ENCODE measurements at regions not wholly inside any gene's neighbourhood (a gene's known extent, or its start where the extent isn't known, plus 50 kb on each side); places are given as distances from the start of the nearest gene placed in this dataset.

DNA sequence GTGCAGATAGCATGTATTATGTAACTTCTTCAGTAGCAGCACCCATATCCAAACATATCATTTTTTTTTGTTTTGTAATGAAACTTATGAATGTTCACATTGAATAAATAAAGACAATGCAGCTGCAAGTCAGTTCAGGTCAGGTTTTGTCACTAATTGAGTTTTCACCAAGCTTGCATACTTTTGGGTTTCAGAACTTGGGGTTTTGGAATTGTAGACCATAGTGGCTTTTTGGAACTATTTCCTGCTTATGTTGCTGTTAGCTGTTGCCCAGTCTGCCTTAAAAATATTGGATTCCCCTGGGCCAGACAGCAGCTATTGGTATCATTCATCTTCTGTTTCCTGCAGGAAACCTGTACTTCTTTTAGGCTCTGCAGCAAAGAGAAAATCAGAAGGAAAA, 113.4 kb upstream of the LIMCH1 start:
- H3K36me3 ChIP-seq (ENCODE audit: insufficient read depth, low read length) = no peaks in the 10 kb centered on the region
- ATAC-seq (ENCODE audit: poor library complexity) (no peak), DNase-seq (no peak)
- no peak for TF ChIP-seq CTCF (IDR thresholded peaks at IDR 0.05)
- Mint-ChIP-seq H3K36me3 (ENCODE audit: low read depth) (no peaks in the 10 kb centered on the region), H3K27me3 (no peaks in the 10 kb centered on the region), H3K4me3 (no peak overlapping the region), H3K9me3 (no peaks in the 10 kb centered on the region), H3K4me1 (ENCODE audit: low read depth) (no peaks in the 10 kb centered on the region), H3K27ac (no peak overlapping the region)
- H3K4me3 ChIP-seq (ENCODE audit: low read length) = no peak overlapping the region
- ChIA-PET CTCF (no interaction called here), POLR2A (no interaction called here)
- H3K27me3 ChIP-seq (ENCODE audit: control insufficient read depth in 1 of 2, insufficient read depth in 2 of 2, low read length in 2 of 2) = no peaks in the 10 kb centered on the region
- intact Hi-C loops (cut with DNase I, micrococcal nuclease) = no loop called here
- H3K4me1 ChIP-seq (ENCODE audit: insufficient read depth, low read length) = no peaks in the 10 kb centered on the region
- peaks cover 0 to 3% of the 10 kb centered on the region in 2 experiments for H3K9me3 ChIP-seq (ENCODE audit: control insufficient read depth in 1 of 2, insufficient read depth in 1 of 2, low read length in 2 of 2)
- H3K27ac ChIP-seq (ENCODE audit: low read depth in 1 of 2, low read length in 2 of 2) = no peak overlapping the region

- intact Hi-C loops (cut with DNase I, micrococcal nuclease) = no loop called here
- POLR2A ChIA-PET = no interaction called here
- no peaks in the 10 kb centered on the region for H3K36me3 ChIP-seq (ENCODE audit: insufficient read depth, low read length)
- H3K27me3 Mint-ChIP-seq = no peaks in the 10 kb centered on the region
- H3K4me1 ChIP-seq (ENCODE audit: insufficient read depth, low read length) = no peaks in the 10 kb centered on the region
- H3K27ac ChIP-seq (ENCODE audit: low read depth in 1 of 2, low read length in 2 of 2) = no peak overlapping the region
- no peaks in the 10 kb centered on the region for H3K9me3 Mint-ChIP-seq
- H3K36me3 Mint-ChIP-seq (ENCODE audit: low read depth) = no peaks in the 10 kb centered on the region
- DNase-seq = no peak
- CTCF ChIA-PET = no interaction called here
- TF ChIP-seq CTCF (IDR thresholded peaks at IDR 0.05) = no peak
- no peaks in the 10 kb centered on the region for H3K4me1 Mint-ChIP-seq (ENCODE audit: low read depth)
- no peak overlapping the region for H3K27ac Mint-ChIP-seq
- no peaks in the 10 kb centered on the region for H3K9me3 ChIP-seq (ENCODE audit: control insufficient read depth in 1 of 2, insufficient read depth in 1 of 2, low read length in 2 of 2)
- H3K27me3 ChIP-seq (ENCODE audit: control insufficient read depth in 1 of 2, insufficient read depth in 2 of 2, low read length in 2 of 2) = no peaks in the 10 kb centered on the region
- no peak for ATAC-seq (ENCODE audit: poor library complexity)
- H3K4me3 ChIP-seq (ENCODE audit: low read length) = no peak overlapping the region
- no peak overlapping the region for H3K4me3 Mint-ChIP-seq
These were observed 112.3 kb upstream of the LIMCH1 start for GRCh38 chr4:41425650-41426049.

DNA sequence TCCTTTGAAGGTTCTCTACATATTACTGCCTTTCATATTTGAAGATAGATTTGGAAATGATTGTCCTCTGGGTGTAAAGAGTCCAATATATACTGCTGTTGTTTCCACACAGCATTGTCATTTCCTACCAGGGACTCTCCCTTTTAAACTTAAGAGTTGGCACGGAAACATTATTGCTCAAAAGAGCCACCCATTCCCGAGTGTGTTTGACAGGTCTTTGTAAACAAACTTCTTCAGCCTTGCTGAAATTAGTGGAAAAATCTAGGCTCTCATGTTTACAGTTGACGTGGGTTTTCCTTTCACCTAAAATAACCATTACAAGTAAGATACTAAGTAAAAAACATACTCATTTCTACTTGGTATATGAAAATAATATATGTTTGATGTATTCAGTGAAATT, 111.4 kb upstream of the LIMCH1 start:
- Mint-ChIP-seq H3K9me3 (no peaks in the 10 kb centered on the region), H3K27ac (no peak overlapping the region), H3K4me3 (no peak overlapping the region), H3K36me3 (ENCODE audit: low read depth) (no peaks in the 10 kb centered on the region), H3K27me3 (peaks cover 4% of the 10 kb centered on the region), H3K4me1 (ENCODE audit: low read depth) (no peaks in the 10 kb centered on the region)
- Histone ChIP-seq H3K27ac (ENCODE audit: low read depth in 1 of 2, low read length in 2 of 2) (no peak overlapping the region), H3K4me1 (ENCODE audit: insufficient read depth, low read length) (no peaks in the 10 kb centered on the region), H3K4me3 (ENCODE audit: low read length) (no peak overlapping the region), H3K36me3 (ENCODE audit: insufficient read depth, low read length) (no peaks in the 10 kb centered on the region), H3K27me3 (ENCODE audit: control insufficient read depth in 1 of 2, insufficient read depth in 2 of 2, low read length in 2 of 2) (no peaks in the 10 kb centered on the region), H3K9me3 (ENCODE audit: control insufficient read depth in 1 of 2, insufficient read depth in 1 of 2, low read length in 2 of 2) (no peaks in the 10 kb centered on the region)
- DNase-seq = no peak
- CTCF ChIA-PET = no interaction called here
- no peak for TF ChIP-seq CTCF (IDR thresholded peaks at IDR 0.05)
- POLR2A ChIA-PET = no interaction called here
- no peak for ATAC-seq (ENCODE audit: poor library complexity)
- intact Hi-C loops (cut with DNase I, micrococcal nuclease) = no loop called here
